ENCODE measurements at regions not wholly inside any gene's neighbourhood (a gene's known extent, or its start where the extent isn't known, plus 50 kb on each side); places are given as distances from the start of the nearest gene placed in this dataset.

GRCh38 chr13:107220245-107220644, 652.3 kb upstream of the ARGLU1 start:
- Histone ChIP-seq H3K4me3 (replicated peaks in 1 of 2; ENCODE audit: low read depth in 1 of 2, low read length in 2 of 2) (no peak overlapping the region), H3K4me1 (ENCODE audit: control insufficient read depth in 1 of 2, insufficient read depth in 2 of 2, low read length in 2 of 2) (no peaks in the 10 kb centered on the region), H3K79me2 (ENCODE audit: insufficient read depth, low read length) (no peaks in the 10 kb centered on the region), H2AFZ (ENCODE audit: low read depth, low read length, poor library complexity, severe bottlenecking) (no peak overlapping the region), H3K4me2 (ENCODE audit: low read length) (no peak overlapping the region), H4K20me1 (ENCODE audit: insufficient read depth) (no peaks in the 10 kb centered on the region), H3K36me3 (ENCODE audit: control insufficient read depth in 1 of 2, insufficient read depth in 2 of 2, low read length in 2 of 2) (no peaks in the 10 kb centered on the region), H3K27ac (ENCODE audit: low read depth, low read length) (no peak overlapping the region), H3K9ac (ENCODE audit: low read length) (no peak overlapping the region), H3K9me3 (ENCODE audit: control insufficient read depth in 1 of 2, insufficient read depth in 1 of 2, low read depth in 1 of 2, low read length in 2 of 2) (peaks cover 0 to 2% of the 10 kb centered on the region in 2 experiments; a peak in 1 of 4 replicates), H3K27me3 (ENCODE audit: insufficient read depth, low read length) (no peaks in the 10 kb centered on the region), H3K9me2 (ENCODE audit: insufficient read depth) (no peaks in the 10 kb centered on the region)
- DNase-seq (ENCODE audit: low read depth, low spot score) (no peak), ATAC-seq (no peak)
- no peak for TF ChIP-seq POLR2AphosphoS5 (IDR thresholded peaks at IDR 0.05; ENCODE audit: low read depth, low read length)
- TF ChIP-seq, protein P1, sequence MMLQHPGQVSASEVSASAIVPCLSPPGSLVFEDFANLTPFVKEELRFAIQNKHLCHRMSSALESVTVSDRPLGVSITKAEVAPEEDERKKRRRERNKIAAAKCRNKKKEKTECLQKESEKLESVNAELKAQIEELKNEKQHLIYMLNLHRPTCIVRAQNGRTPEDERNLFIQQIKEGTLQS (IDR thresholded peaks at IDR 0.05): no peak
- no peak for TF ChIP-seq ZNF274 (IDR thresholded peaks at IDR 0.05; ENCODE audit: low read depth, low read length)
- no peak for TF ChIP-seq SP1 (IDR thresholded peaks at IDR 0.05; ENCODE audit: low read depth)
- TF ChIP-seq YY1 (IDR thresholded peaks at IDR 0.05; ENCODE audit: extremely low read depth, insufficient replicate concordance, low read depth, low read length): no peak
- TF ChIP-seq CEBPB (IDR thresholded peaks at IDR 0.05; ENCODE audit: low read depth): no peak
- no peak for TF ChIP-seq ELF1 (IDR thresholded peaks at IDR 0.05; ENCODE audit: borderline replicate concordance, low read depth)
- CTCF ChIA-PET: no interaction called here
- RAD21 ChIA-PET (ENCODE audit: low non-redundant PET in 1 of 2, low total read pairs in 2 of 2, uncharacterized antibody in 2 of 2, unreplicated experiment in 2 of 2): no interaction called here
- BruUV-seq (replicated peaks): no TSS peak
- POLR2A ChIA-PET: no interaction called here
- intact Hi-C loops (cut with micrococcal nuclease): no loop called here

- no peak overlapping the region for H3K4me2 ChIP-seq (ENCODE audit: low read length)
- ATAC-seq (no peak), DNase-seq (ENCODE audit: low read depth, low spot score) (no peak)
- ChIA-PET CTCF (interaction anchor here (1.3 to 2.3 kb wide), 2 partner anchors 14 to 939 kb away, joined by 3 to 8 read pairs; no protein-coding TSS in a partner anchor), RAD21 (ENCODE audit: low non-redundant PET in 1 of 2, low total read pairs in 2 of 2, uncharacterized antibody in 2 of 2, unreplicated experiment in 2 of 2) (no interaction called here), POLR2A (no interaction called here)
- no peak overlapping the region for H3K27ac ChIP-seq (ENCODE audit: low read depth, low read length)
- H4K20me1 ChIP-seq (ENCODE audit: insufficient read depth): no peaks in the 10 kb centered on the region
- intact Hi-C loops (cut with micrococcal nuclease): no loop called here
- no peaks in the 10 kb centered on the region for H3K27me3 ChIP-seq (ENCODE audit: insufficient read depth, low read length)
- no peaks in the 10 kb centered on the region for H3K9me2 ChIP-seq (ENCODE audit: insufficient read depth)
- H3K9me3 ChIP-seq (ENCODE audit: control insufficient read depth in 1 of 2, insufficient read depth in 1 of 2, low read depth in 1 of 2, low read length in 2 of 2): no peaks in the 10 kb centered on the region; a peak in 1 of 4 replicates
- no peaks in the 10 kb centered on the region for H3K79me2 ChIP-seq (ENCODE audit: insufficient read depth, low read length)
- H2AFZ ChIP-seq (ENCODE audit: low read depth, low read length, poor library complexity, severe bottlenecking): no peak overlapping the region
- no peak overlapping the region for H3K9ac ChIP-seq (ENCODE audit: low read length)
- no peaks in the 10 kb centered on the region for H3K4me1 ChIP-seq (ENCODE audit: control insufficient read depth in 1 of 2, insufficient read depth in 2 of 2, low read length in 2 of 2)
- H3K36me3 ChIP-seq (ENCODE audit: control insufficient read depth in 1 of 2, insufficient read depth in 2 of 2, low read length in 2 of 2): no peaks in the 10 kb centered on the region
- no TSS peak for BruUV-seq (replicated peaks)
- H3K4me3 ChIP-seq (replicated peaks in 1 of 2; ENCODE audit: low read depth in 1 of 2, low read length in 2 of 2): no peak overlapping the region
- TF ChIP-seq ELF1 (IDR thresholded peaks at IDR 0.05; ENCODE audit: borderline replicate concordance, low read depth) (no peak), ZNF274 (IDR thresholded peaks at IDR 0.05; ENCODE audit: low read depth, low read length) (no peak), YY1 (IDR thresholded peaks at IDR 0.05; ENCODE audit: extremely low read depth, insufficient replicate concordance, low read depth, low read length) (no peak), MAX (IDR thresholded peaks at IDR 0.05) (no peak), EGR1 (IDR thresholded peaks at IDR 0.05; ENCODE audit: low read depth) (no peak), POLR2A (IDR thresholded peaks at IDR 0.05; ENCODE audit: borderline replicate concordance, extremely low read depth, insufficient read depth, insufficient read length) (no peak), ZFX (IDR thresholded peaks at IDR 0.05) (no peak), JUND (IDR thresholded peaks at IDR 0.05) (no peak), SP1 (IDR thresholded peaks at IDR 0.05; ENCODE audit: low read depth) (no peak), EZH2 (IDR thresholded peaks at IDR 0.05) (no peak), TCF7L2 (IDR thresholded peaks at IDR 0.05; ENCODE audit: borderline replicate concordance, extremely low read depth, insufficient read depth, insufficient read length) (no peak), CTCF (IDR thresholded peaks at IDR 0.05 in 2 of 3, conservative IDR thresholded peaks at IDR 0.05 in 1 of 3; ENCODE audit: borderline replicate concordance in 1 of 3, insufficient read depth in 1 of 3, low read depth in 2 of 3, low read length in 2 of 3) (no peak), ZBTB33 (IDR thresholded peaks at IDR 0.05; ENCODE audit: extremely low read depth, insufficient replicate concordance, low read length) (no peak)
- TF ChIP-seq, protein P1 (IDR thresholded peaks at IDR 0.05): no peak
Observed at GRCh38 chr13:107217251-107217650, 649.3 kb upstream of the ARGLU1 start.
